ENCODE measurements at regions not wholly inside any gene's neighbourhood (a gene's known extent, or its start where the extent isn't known, plus 50 kb on each side); places are given as distances from the start of the nearest gene placed in this dataset.
A peak's percentile ranks its signal among the peaks of the same experiment; 100 is the strongest.

DNA sequence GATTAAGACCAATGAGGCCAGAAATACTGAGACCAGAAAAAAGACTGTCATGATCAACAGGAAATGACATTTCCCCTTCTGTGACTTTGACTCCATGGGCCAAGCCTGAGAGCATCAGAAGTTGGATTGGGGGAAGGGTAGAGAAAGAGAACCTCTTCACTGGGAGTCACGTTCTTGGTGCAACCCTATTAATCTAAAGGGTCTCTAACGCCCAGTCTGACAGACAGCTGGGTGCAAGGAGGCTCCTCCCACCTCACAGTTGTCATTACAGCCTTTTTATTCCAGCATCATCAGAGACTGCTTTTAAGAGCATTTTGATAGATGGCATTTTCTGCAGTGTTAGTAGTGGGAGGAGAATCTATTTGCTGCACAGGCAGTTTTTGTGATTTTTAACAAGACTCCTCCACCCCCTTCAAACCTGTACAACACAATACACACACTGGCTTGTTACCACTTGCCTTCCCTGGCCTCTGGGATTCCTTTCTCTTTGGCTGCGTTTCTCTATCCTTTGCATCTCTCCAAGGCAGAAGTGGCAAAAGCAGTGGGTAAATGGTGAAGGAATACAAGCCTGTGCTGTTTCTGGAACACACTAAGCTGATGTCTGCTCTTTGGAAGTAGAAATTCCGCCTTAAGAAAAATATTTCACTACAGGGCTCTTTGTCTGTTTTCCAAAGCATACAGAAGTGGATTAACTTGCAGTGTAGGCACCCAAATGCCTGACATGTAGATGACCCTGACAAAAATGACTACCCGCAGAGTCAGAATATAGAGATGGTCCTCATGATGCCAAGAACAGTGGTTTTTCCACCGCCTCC is 310.4 kb upstream of the ZNF608 start:
- DNase-seq (ENCODE audit: extremely low spot score), result no peak
- Histone ChIP-seq H3K4me3 (no peak overlapping the region), H3K27ac (replicated peaks in 1 of 4) (no peak overlapping the region), H3K27me3 (no peaks in the 10 kb centered on the region), H3K9me3 (no peaks in the 10 kb centered on the region), H3K4me1 (peaks cover 12 to 29% (median 25%) of the 10 kb centered on the region in 4 donors), H3K36me3 (no peaks in the 10 kb centered on the region)
- TF ChIP-seq POLR2A (IDR thresholded peaks at IDR 0.05; ENCODE audit: low read depth) (no peak), EP300 (IDR thresholded peaks at IDR 0.05) (no peak), POLR2AphosphoS5 (IDR thresholded peaks at IDR 0.05) (no peak)
- TF ChIP-seq, protein P1, sequence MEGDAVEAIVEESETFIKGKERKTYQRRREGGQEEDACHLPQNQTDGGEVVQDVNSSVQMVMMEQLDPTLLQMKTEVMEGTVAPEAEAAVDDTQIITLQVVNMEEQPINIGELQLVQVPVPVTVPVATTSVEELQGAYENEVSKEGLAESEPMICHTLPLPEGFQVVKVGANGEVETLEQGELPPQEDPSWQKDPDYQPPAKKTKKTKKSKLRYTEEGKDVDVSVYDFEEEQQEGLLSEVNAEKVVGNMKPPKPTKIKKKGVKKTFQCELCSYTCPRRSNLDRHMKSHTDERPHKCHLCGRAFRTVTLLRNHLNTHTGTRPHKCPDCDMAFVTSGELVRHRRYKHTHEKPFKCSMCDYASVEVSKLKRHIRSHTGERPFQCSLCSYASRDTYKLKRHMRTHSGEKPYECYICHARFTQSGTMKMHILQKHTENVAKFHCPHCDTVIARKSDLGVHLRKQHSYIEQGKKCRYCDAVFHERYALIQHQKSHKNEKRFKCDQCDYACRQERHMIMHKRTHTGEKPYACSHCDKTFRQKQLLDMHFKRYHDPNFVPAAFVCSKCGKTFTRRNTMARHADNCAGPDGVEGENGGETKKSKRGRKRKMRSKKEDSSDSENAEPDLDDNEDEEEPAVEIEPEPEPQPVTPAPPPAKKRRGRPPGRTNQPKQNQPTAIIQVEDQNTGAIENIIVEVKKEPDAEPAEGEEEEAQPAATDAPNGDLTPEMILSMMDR (IDR thresholded peaks at IDR 0.05), result no peak
- intact Hi-C loops (cut with DNase I), result no loop called here
- 80% methylated on average over 6 of the region's 6 CpGs for WGBS

DNA sequence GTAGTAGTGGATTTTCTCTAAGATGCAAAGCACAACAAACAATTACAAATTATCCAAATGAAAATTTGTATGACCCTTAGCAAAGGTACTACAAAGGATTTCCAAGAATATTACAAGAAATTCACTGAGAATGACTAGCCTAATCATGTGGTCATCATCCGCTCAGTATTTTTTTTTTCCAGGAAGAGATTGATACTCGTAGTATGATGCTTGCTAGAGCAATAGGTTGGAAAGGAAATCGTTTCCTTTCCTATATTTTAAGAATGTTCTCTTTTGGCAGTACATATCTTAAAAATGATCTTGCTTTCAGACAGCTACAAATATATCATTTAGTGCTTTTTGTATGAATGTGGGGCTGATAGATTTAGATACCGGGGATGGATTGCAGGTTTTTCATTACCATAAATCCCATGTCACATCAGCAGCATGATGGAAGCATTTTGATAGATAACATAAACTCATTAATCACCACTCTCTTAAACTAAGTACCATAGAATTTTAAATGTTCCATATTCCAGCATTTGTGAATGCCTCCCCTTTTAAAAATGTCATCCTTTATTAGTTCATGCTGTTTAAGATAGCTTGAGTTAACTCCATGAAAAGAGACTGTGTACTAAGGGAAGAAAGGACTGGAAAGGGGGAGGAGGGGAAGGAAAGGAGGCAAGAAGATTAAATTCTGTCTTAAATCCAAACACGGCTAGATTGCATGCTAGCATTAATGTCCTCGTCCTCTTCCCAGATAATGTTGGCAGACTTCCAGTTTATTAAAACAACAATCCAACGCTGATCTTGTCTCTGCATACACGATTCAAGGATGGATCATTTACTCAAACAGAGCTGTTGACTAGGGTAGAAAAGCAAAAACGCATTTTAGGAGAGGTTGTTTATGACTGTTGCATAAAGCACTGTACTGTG is 311.7 kb upstream of the ZNF608 start:
- DNase-seq (ENCODE audit: extremely low spot score), result no peak
- peak overlapping the region in 1 of 4 donors; percentile 29 for H3K27ac ChIP-seq (replicated peaks in 1 of 4)
- intact Hi-C loops (cut with DNase I), result no loop called here
- H3K9me3 ChIP-seq, result no peaks in the 10 kb centered on the region
- no peaks in the 10 kb centered on the region for H3K27me3 ChIP-seq
- WGBS, result 40% methylated on average over 9 of the region's 9 CpGs
- no peak for TF ChIP-seq POLR2AphosphoS5 (IDR thresholded peaks at IDR 0.05)
- TF ChIP-seq POLR2A (IDR thresholded peaks at IDR 0.05; ENCODE audit: low read depth), result no peak
- no peak for TF ChIP-seq EP300 (IDR thresholded peaks at IDR 0.05)
- TF ChIP-seq, protein P1 (IDR thresholded peaks at IDR 0.05), result no peak
- H3K4me3 ChIP-seq, result peak overlapping the region in 1 of 4 donors; percentile 3
- H3K4me1 ChIP-seq, result peaks cover 12 to 29% (median 25%) of the 10 kb centered on the region in 4 donors
- no peaks in the 10 kb centered on the region for H3K36me3 ChIP-seq

DNA sequence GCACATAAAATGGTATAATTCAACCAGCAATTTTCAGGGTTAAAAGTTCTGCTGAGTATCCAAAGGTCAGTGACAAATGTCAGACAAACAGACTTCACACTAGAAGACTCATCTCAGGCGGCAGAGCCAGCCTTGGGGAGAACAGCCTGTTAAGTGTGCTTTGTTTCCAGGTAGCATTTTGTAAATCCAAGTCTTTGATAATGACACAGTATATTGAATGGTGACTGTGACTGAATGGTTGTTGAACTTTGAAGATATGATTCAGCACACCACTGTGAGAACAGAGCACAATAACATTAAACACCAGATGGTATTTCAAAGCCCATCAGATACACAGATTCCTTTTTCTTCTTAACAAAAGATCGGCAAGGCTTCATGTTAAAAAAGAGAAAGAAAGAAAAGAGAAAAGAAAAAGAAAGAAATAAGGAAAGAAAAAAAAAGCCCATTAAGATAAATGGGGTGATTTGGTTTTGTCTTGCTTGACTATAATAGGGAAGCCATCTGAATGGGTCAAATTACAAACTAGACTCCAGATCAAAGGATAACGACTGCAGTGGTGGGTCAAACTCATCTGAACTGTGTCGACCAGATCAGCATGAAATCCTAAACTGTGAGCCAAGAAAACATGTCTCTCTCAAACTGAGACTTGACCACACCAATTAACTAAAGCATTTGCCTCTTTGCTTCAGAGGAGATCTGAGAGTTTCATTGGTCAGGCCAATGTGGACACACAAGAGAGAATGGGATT is 313.0 kb upstream of the ZNF608 start:
- Histone ChIP-seq H3K4me1 (peaks cover 12 to 29% (median 25%) of the 10 kb centered on the region in 4 donors), H3K9me3 (no peaks in the 10 kb centered on the region), H3K36me3 (no peaks in the 10 kb centered on the region), H3K27ac (replicated peaks in 1 of 4) (no peak overlapping the region), H3K27me3 (no peaks in the 10 kb centered on the region), H3K4me3 (no peak overlapping the region)
- no peak for DNase-seq (ENCODE audit: extremely low spot score)
- intact Hi-C loops (cut with DNase I), result no loop called here
- TF ChIP-seq POLR2A (IDR thresholded peaks at IDR 0.05; ENCODE audit: low read depth), result no peak
- TF ChIP-seq EP300 (IDR thresholded peaks at IDR 0.05), result no peak
- no peak for TF ChIP-seq POLR2AphosphoS5 (IDR thresholded peaks at IDR 0.05)
- TF ChIP-seq, protein P1 (IDR thresholded peaks at IDR 0.05), result no peak
- 76% methylated on average over 4 of the region's 4 CpGs for WGBS

DNA sequence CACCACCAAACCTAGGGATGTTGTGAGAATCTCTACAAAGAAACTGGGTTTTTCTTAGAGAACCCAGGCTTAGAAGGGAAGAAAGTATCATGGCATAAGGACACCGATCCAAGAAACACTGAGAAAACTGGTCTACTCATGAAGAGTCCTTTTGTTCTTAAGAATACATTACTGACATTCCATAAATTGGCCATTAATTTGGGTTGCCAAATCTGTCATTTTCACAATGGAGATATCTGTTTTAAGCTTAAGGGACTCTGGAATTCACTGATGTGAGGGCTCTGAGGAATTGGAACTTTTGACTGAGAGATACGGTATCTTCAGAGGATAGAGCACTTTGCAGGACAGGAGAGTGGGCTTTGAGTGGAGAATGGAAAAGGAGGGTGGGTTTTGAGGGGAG is 315.3 kb upstream of the ZNF608 start:
- Histone ChIP-seq H3K27ac (replicated peaks in 1 of 4) (no peak overlapping the region), H3K9me3 (no peaks in the 10 kb centered on the region), H3K4me1 (peaks cover 12 to 32% (median 20%) of the 10 kb centered on the region in 4 donors), H3K36me3 (no peaks in the 10 kb centered on the region), H3K4me3 (no peak overlapping the region), H3K27me3 (no peaks in the 10 kb centered on the region)
- intact Hi-C loops (cut with DNase I), result no loop called here
- DNase-seq (ENCODE audit: extremely low spot score), result no peak
- 90% methylated on average over 2 of the region's 2 CpGs for whole genome bisulfite sequencing
- TF ChIP-seq, protein P1 (IDR thresholded peaks at IDR 0.05), result no peak
- TF ChIP-seq POLR2AphosphoS5 (IDR thresholded peaks at IDR 0.05) (no peak), POLR2A (IDR thresholded peaks at IDR 0.05; ENCODE audit: low read depth) (no peak), EP300 (IDR thresholded peaks at IDR 0.05) (no peak)

Data from esophagus muscularis mucosa (tissue), 4 donors.